NCI-H1436 treated with DMSO at 0.1 percent for 48 hours (cell line): ENCODE measurements at regions not wholly inside any gene's neighbourhood (a gene's known extent, or its start where the extent isn't known, plus 50 kb on each side); places are given as distances from the start of the nearest gene placed in this dataset.
"Not testable (repeated sequence)": the region's sequence is repeated elsewhere in the genome, so short reads cannot be mapped to it uniquely, and the experiment has no call there.

Experiments used
- DNase-seq: peaks from one replicate; lab custom pipeline; 2025; lab: John Stamatoyannopoulos, UW

DNA sequence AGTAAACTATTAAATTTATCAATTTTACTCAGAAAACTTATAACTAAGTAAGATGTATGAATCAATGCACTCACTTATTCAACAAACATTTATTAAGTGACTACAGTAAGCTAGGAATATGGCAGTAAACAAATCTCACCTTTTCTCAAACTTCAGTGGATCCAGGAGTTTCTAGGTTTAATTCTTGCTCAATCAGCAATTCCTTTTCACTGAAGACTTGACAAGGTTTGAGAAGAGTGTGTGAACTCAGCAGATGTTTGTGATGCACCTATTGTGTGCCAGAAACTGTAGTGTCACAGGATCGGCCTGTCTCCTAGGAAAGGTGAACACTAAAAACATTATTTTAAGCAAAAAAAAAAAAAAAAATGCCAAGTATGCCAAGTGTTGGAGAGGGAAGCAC lies 167.8 kb downstream of the ALG10 start:
- DNase-seq, result no peak

DNA sequence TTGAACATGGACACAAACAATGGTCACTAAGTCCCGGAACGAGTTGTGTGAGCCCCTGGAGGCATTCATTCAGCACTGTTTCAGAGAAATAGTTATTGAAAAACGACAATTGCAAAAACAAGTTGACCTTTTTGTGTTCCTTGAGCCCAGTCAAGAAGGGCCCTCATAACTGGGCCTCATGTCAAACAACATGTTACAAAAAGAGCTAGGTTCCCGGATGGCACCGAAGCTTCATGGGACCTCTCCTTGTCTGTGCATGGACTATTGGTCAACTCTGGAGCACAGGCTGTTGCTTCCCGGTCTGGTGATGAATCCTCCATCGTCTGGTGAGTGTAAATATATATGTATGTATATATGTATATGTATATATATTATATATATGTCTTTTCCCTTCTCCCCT lies 176.6 kb downstream of the ALG10 start:
- DNase-seq, result no peak

DNA sequence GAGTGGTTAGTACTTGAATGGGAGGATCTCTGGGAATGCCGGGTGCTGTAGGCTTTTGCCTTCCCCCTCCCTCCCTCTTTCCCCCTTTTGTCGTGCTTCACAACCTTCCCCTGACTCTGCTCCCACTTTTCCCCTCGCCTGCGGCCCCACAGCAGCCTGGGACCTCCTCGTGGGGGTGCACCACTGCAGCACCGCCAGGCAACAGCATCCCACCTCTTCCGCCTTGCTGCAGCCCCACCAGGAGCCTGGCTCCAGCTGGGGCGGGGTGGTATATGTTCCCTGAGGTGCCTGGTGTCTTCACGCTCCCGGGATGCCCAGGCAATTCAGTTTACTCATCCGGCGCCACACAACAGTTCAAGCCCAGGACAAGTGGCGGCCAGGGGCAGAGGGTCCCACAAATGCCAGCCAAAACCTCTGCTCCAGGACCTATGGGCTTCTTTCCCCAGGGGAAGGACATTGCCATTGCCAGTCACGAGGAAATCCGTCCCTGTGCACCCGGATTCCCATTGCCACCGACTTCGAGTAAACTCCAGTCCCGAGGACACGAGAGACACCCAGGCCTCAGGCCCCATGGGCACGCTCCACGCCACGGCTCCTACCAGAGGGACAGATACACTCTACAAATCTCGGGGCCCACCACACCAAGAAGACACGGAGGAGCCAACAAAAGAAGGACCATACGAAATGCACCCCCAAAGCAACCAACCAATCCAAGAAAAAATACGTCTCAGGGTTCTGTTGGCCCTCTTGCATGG lies 181.7 kb downstream of the ALG10 start:
- no peak for DNase-seq

DNA sequence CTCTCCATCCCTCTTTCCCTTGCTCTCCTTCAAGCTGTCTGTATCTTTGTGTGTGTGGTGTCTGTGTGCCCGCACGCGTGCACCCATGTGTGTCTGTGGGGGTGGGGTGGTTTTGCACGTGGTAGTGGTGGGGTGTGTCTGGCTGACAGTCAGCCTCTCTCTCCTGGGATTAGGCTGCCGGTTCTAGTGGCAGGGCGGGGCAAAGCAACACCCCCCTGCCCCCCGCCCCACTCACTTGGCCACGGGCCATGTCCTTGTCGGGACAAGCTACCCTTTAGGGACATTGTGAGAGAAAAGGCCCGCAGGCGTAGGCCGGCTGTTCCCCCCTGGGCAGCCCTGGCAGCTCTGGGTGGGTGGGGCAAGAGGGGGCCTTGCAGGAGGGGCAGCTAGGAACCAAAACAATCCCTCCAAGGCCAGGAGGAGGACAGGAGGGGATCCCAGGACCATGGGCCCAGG lies 182.6 kb downstream of the ALG10 start:
- DNase-seq, result no peak

DNA sequence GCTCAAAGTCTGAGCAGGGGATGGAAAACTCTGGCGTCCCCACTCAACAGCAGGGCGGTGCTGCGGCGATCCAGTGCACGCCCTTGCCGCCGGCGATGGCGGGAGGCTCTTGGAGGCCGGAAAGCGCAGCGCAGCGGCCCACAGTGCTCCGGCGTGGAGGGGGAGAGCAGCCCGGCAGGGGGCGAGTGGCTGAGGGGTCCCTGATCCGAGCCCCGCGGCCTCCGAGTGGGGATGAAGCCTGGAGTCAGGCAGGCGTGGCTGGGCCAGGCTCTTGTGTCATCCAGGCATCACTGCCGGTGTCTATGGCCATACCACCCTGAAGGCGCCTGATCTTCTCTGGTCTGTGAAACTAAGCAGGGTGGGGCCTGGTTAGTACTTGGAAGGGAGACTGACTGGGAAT lies 183.1 kb downstream of the ALG10 start:
- DNase-seq, result no peak

DNA sequence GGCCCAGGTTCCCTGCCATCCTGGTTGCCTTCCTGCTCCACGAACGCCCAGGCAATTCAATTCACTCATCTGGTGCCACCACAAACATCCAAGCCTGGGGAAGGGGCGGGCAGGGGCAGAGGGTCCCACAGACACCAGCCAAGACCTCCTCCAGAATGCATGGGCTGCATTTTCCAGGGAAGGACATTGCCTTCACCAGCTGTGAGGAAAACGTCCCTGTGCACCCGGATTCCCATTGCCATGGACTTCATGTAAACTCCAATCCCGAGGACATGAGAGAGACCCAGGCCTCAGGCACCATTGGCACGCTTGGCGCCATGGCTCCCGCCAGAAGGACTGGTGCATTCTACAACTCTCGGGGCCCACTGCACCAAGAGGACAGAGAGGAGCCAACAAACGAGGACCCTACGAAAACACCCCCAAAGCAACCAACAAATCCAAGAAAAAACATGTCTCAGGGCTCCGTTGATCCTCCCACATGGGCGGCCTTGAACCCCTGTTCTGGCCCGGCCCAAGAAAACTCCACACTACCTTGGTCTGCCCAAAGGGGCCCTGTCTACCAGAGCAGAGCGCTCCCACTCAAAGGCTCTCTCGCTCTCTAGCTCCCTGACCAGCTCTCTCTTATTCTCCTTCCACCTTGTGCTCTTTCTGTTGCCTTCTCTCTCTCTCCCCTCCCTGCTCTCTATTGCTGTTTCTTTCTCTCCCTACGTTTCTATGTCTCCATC lies 183.9 kb downstream of the ALG10 start:
- DNase-seq, result no peak

DNA sequence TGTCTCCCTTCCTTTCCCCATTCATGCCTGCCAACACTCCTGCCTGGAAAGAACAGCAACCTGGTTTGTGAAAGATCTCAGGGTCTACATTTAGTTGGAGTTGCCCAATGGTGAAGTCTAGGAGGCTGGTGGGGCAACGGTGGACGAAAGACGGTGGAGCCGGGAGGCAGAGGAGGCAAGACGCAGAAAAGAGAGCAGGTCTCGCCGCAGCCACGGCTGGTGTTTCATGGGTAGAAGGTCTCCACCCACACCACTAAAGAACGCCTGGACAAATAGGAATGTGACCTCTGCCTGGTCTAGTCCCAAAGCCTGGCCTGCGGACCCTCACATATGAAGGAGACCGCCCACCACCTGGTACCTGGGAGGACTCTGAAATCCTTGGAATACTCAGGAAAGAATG lies 185.6 kb downstream of the ALG10 start:
- DNase-seq, result no peak

DNA sequence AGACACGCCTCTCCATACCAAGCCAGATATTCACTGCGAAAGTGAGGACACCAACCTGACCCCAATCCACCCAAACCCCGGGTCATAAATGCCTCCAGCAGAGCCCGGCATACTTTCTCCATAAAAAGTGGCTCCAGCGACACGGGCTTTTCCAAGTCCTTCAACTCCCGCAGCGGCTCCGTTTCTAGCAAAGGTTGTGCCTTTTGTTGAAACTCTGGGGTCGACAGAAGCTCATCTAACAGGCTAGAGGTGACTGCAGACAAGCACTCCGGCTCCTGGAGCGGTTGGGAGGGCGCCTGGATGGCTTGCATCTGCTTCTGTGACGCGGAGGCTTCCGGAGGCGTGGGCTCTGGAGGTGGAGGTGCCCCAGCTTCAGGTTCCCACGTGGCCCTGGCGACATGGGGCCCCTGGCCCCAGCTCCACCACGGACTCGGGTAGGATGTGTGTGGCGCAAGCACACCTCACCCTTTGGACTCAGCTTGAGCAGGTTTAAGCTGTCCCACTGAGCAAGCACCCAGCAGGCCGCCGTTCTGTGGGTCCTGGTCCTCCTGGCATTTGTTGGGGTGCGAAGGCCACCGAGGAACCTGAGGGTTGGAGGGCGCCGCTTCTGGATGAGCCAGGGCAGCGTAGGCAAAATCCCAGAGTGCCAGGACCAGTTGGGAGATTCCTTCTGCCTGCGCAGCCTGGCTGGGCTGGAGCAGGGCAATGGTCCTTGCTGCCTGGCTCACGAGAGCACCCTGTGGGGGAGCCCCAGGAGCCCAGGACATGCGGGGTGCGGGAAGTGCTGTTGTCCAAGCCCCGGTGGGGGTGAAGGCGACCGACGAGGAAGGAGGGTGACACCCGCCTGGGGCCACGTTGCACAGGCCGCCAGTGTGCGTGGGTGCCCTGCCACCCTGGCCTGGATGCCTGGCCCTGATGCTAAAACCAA lies 186.3 kb downstream of the ALG10 start:
- DNase-seq, result no peak

DNA sequence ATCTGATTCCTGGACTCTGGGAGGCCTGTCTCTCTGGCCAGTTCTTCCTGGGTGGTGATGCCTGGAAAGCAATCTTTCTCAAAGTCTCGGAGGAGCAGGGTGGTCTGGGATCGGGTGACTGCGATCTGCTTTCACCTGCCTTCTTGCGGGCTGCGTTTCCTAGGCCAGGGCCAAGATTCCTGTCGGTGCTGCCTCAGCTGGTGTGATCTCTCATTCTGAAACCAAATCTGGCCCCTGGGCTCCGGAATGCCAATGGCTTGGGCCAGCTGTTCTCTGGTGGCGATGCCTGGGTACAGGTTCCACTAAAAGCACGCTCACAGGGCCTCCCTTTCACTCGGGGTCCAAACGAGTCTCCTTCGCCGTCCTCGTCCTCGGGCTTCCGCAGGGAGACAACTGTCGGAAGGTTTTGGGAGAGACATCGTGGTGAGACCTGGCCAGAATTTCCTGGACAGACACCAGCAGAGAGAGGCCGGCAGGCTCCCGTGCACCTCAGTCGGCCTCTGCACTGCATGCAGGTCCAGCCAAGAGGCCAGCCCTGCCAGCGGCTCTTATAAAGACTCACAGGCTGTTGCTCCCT lies 187.1 kb downstream of the ALG10 start:
- no peak for DNase-seq

DNA sequence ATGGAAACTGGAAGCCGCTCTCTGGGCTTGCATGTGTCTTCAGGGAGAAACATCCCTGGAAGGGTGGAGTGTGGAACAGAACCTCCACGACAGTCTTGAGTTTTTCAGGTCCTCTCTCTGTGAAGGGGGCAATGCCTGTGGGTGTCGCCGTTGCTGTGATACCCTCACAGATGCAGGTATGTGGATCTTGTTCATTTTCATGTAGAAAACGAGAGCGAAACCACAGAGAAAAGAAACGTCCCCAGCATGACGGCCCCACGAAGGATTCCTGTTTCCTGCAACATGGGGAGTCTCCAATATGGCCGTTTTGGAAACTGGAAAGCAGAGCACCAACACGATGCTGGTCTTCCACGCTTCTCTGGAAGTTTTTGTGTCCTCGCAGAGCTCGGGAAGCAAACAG lies 187.9 kb downstream of the ALG10 start:
- no peak for DNase-seq

DNA sequence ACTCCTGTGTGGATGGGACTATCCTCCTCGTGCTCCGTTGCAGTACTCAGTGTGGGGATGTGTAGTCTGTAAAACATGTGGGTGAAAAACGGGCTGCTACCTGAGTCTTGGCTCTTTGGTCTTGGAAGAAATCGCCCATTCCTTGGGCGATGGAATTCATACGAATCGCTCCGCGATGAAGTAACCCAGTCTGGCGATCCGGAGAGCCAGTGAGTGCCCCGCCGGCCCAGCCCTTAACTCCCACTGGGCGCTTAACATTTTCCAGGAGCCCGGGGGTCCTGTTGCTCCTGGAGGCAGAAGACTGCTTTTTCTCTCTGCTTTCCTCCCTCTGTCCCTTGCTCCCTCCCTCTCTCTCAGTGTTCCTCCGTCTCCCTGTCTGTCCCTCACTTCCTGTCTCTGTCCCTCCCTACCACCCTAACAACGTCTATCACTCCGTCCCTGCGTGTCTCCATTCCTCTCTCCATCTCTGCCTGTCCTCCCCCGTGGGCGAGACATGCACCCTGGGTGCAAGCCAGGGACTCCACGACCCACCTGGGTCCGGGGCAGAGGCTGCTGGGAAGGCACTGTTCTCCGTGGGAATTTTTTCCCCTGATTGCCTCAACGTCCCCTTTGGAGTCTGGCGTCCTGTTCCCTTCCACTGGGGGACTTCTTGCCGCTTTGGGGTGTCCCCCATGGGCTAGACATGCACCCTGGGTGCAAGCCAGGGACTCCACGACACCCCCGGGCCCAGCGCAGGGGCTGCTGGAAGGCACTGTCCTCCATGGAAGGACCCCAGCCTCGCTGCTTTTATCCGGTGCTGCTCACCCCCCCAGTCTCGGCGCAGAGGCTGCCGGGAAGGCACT lies 188.6 kb downstream of the ALG10 start:
- DNase-seq, result no peak

DNA sequence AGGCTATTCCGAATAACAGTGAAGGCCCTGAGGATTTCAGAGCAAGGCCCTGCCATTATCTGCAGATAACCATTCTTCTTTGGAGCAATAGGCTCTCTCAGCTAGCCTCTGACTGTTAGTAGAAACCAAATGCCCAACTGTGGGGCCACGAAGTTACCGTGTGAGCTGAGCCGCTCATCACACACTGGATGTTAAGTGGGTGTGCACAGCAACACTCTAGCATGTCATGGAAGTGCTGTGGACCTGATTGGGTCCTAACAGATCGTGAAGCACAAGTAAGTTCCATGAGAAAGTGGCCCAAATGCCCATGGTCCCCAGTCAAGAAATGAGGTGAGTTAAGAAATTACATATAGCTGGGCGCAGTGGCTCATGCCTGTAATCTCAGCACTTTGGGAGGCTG lies 190.4 kb downstream of the ALG10 start:
- DNase-seq, result no peak

DNA sequence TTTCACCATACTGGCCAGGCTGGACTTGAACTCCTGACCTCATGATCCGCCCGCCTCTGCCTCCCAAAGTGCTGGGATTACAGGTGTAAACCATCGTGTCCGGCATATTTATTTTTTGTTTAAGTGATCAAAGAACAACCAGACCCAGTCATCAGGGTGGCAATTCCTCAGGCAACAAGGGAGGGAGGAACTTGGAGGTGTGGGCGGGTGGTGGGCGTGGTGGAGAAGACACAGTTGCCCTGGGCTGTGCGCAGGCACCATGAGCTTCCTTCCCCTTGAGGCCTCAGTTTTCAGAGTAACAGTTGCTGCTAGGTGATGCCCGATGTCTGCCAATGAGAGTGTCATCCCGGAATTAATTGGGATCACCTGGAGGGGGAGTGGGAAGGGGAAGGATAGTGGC lies 191.7 kb downstream of the ALG10 start:
- no peak for DNase-seq

DNA sequence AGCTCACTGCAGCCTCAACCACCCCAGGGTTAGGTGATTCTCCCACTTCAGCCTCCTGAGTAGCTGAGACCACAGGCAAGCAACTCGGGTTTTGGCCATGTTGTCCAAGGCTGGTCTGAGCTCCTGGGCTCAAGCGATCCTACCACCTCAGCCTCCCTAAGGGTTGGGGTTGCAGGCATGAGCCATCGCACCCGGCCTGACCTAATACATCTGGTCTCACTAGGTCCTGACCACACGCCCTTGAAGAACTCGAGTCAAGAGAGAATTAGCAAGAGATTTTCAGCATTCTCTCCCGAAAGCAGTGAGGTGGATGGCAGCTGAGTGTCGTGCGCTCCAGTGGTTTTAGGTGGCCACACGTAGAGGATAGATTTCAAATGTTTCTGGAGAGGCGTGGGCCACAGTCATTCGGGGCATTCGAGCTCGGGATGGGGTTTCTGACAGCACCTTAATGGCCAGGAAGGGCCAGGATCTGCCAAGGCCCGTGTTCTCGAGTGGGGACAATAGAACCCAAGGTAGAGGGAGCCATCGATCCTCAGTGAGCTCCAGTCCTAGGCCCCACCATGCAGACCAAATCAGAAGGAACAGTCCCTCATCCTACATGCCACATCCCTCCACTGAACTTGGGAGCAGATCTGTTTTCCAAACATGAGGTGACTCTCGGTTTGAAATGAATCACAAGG lies 193.1 kb downstream of the ALG10 start:
- no peak for DNase-seq

DNA sequence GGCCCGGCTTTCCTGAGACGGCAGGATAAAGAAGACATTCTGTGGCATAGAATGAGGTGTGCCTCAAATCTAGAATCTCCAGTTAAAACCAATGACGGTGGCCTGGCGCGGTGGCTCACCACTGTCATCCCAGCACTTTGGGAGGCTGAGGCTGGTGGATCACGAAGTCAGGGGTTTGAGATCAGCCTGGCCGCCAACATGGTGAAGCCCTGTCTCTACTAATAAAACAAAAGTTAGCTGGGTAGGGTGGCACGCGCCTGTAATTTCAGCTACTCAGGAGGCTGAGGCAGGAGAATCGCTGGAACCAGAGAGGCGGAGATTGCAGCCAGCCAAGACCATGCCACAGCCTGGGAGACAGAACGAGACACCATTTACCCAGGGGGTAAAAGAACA lies 193.6 kb downstream of the ALG10 start:
- no peak for DNase-seq

DNA sequence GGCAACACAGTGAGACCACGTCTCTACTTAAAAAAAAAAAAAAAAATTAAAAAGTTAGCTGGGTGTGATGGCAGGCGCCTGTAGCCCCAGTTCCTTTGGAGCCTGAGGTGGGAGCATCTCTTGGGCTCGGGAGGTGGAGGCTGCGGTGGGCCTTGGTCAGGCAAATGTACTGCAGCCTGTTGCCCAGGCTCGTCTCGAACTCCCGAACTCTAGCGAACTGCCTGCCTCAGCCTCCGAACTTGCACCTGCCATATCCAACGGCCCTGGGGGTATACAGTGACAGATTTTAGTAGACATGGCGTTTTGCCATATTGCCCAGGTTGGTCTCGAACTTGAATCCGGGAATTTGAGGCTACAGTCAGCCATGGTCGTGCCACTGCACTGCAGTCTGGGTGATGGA lies 195.4 kb downstream of the ALG10 start:
- no peak for DNase-seq

DNA sequence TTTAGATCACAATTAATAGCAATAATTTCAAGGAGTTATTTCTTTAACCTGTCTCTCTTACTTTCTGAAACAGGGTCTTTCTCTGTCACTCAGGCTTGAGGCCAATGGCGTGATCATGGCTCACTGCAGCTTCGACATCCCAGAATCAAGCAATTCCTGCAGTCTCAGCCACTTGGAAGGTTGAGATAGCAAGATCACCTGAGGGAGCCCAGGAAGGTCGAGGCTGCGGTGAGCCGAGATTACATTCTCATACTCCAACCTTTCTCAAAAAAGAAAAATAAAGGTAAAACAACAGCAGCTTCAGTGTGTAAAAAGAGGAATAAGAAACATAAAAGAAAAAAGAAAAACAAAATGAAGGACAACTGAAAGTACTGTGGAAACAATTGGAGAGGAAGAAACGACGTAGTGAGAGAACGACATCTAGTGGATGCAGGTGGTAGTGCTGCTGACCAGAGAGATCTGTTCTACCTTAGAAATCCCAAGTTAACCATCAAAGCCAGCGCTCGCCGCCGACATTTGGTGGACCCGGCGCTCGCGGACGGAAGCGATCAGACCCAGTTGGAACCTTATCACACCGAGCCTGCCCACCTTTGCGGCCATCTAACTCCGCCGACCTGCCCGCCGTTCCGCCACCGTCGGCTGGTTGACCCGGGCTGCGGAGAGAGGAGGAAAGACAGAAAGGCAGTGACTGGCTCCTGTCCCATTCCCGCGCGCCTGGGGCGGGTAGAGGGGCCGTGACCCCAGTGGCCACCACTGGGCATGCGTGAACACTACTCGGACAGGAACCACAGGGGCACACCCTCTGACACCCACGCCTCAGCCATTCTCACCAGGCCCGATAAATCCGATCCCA lies 196.1 kb downstream of the ALG10 start:
- peak; percentile 20 for DNase-seq

DNA sequence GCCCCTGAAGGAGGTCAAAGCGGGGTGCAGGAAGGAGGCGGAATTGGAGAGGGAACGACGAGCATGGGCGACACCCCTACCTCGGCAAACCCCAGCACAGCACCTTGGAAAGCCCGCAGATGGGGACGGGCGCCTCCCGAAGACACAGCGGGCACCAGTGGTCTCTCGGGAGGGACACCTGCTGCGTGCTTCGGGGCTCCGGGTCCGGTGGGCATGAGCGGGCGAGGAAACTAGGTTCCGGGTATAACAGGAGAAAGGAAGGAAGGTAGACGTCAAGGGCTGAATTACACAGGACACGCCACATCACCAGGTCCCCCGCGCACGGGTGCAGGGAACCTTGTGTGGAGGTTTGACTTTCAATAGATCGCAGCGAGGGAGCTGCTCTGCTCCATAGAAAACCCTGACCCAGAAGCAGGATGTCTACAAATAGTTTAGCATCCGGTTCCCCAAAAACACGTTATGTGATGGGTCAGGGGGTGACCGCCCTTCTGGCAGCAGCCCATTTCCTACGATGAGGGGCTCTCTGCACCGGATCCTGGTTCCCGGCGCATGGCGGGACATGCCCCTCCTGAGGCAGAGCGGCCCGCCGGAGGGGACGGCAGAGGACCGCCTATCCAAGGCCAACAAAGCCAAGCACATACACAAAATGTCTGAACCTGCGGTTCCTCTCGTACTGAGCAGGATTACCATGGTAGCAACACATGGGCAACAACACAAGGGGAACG lies 196.9 kb downstream of the ALG10 start:
- DNase-seq, result no peak

DNA sequence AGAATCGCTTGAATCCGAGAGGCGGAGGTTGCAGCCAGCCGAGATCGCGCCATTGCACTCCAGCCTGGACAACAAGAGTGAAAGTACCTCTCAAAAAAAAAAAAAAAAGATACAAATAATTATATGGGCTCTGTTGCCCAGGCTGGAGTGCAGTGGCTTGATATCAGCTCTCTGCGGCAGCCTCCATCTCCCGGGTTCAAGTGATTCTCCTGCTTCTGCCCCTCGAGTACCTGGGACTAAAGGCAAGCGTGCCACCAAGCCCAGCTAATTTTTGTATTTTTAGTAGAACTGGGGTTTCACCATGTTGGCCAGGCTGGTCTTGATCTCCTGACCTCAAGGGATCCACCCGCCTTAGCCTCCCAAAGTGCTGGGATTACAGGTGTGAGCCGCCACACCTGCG lies 197.8 kb downstream of the ALG10 start:
- not testable (repeated sequence) for DNase-seq
